H9 (cell line): ENCODE measurements at regions not wholly inside any gene's neighbourhood (a gene's known extent, or its start where the extent isn't known, plus 50 kb on each side); places are given as distances from the start of the nearest gene placed in this dataset.

Experiments
- DNase-seq: peaks from one replicate; pipeline ENCODE4 v3.0.0-alpha.2; 2017
- H2AFZ ChIP-seq: one replicate; pipeline ENCODE4 v1.6.1; 2013; ENCODE audit warnings: mild to moderate bottlenecking, low read length, control low read depth, moderate library complexity
- H2AK5ac ChIP-seq: 2 replicates; pipeline ENCODE4 v1.6.1; 2013; ENCODE audit warnings: low read length, control low read depth, mixed read lengths; ENCODE audit not compliant: insufficient read length
- H2BK120ac ChIP-seq: one replicate; pipeline ENCODE4 v1.6.1; 2013; ENCODE audit warnings: low read depth, mild to moderate bottlenecking, low read length, control low read depth, inconsistent platforms; ENCODE audit not compliant: poor library complexity, severe bottlenecking
- H2BK12ac ChIP-seq: 2 replicates; pipeline ENCODE4 v1.6.1; 2013; ENCODE audit warnings: low read length, control low read depth, mixed read lengths, low read depth; ENCODE audit not compliant: insufficient read length
- H2BK15ac ChIP-seq: 2 replicates; pipeline ENCODE4 v1.6.1; 2013; ENCODE audit warnings: low read depth, low read length, control low read depth
- H2BK20ac ChIP-seq: one replicate; pipeline ENCODE4 v1.6.1; 2013; ENCODE audit warnings: low read depth, mild to moderate bottlenecking, low read length, control low read depth, inconsistent platforms; ENCODE audit not compliant: poor library complexity, severe bottlenecking
- H2BK5ac ChIP-seq: 2 replicates; pipeline ENCODE4 v1.6.1; 2013; ENCODE audit warnings: low read length, control low read depth, mixed read lengths; ENCODE audit not compliant: insufficient read length
- H3K14ac ChIP-seq: 2 replicates; pipeline ENCODE4 v1.6.1; 2013; ENCODE audit warnings: low read length, control low read depth; ENCODE audit not compliant: insufficient read depth
- H3K18ac ChIP-seq: 2 replicates; pipeline ENCODE4 v1.6.1; 2013; ENCODE audit warnings: low read depth, mild to moderate bottlenecking, mixed read lengths, low read length, control low read depth; ENCODE audit not compliant: insufficient read length
- H3K23ac ChIP-seq: 2 replicates; pipeline ENCODE4 v1.6.1; 2013; ENCODE audit warnings: low read length, control low read depth, mixed read lengths, low read depth; ENCODE audit not compliant: insufficient read length
- H3K23me2 ChIP-seq: 2 replicates; pipeline ENCODE4 v1.6.1; 2013; ENCODE audit warnings: low read depth, mild to moderate bottlenecking, mixed read lengths, low read length, control low read depth; ENCODE audit not compliant: insufficient read length, poor library complexity, severe bottlenecking
- H3K27ac ChIP-seq: 2 replicates; pipeline ENCODE4 v1.5.1; 2013; ENCODE audit warnings: low read length, control low read depth, mixed read lengths, low read depth; ENCODE audit not compliant: insufficient read length
- H3K27me3 ChIP-seq: 2 replicates; pipeline ENCODE4 v1.6.1; 2013; ENCODE audit warnings: low read length, control low read depth, inconsistent platforms; ENCODE audit not compliant: insufficient read depth
- H3K4ac ChIP-seq: 2 replicates; pipeline ENCODE4 v1.6.1; 2013; ENCODE audit warnings: low read depth, mild to moderate bottlenecking, control low read depth, inconsistent platforms, low read length, moderate library complexity
- H3K4me1 ChIP-seq: 2 replicates; pipeline ENCODE4 v1.6.1; 2013; ENCODE audit warnings: low read length, control low read depth, inconsistent platforms; ENCODE audit not compliant: insufficient read depth
- H3K4me2 ChIP-seq: 2 replicates; pipeline ENCODE4 v1.6.1; 2013; ENCODE audit warnings: low read length, control low read depth, mixed read lengths; ENCODE audit not compliant: insufficient read length, insufficient read depth
- H3K56ac ChIP-seq: 2 replicates; pipeline ENCODE4 v1.6.1; 2013; ENCODE audit warnings: low read depth, mild to moderate bottlenecking, mixed read lengths, low read length, control low read depth; ENCODE audit not compliant: insufficient read length
- H3K79me1 ChIP-seq: 2 replicates; pipeline ENCODE4 v1.6.1; 2013; ENCODE audit warnings: low read depth, mild to moderate bottlenecking, moderate library complexity, low read length, control low read depth, inconsistent platforms; ENCODE audit not compliant: insufficient read depth, poor library complexity, severe bottlenecking
- H3K79me2 ChIP-seq: 2 replicates; pipeline ENCODE4 v1.6.1; 2013; ENCODE audit warnings: low read length, control low read depth, inconsistent platforms; ENCODE audit not compliant: insufficient read depth
- H3K9ac ChIP-seq: 2 replicates; pipeline ENCODE4 v1.6.1; 2013; ENCODE audit warnings: low read length, control low read depth, mixed read lengths; ENCODE audit not compliant: insufficient read length; ENCODE audit errors: extremely low read depth
- H3K9me3 ChIP-seq: one replicate; pipeline ENCODE4 v1.6.1; 2013; ENCODE audit warnings: low read depth, low read length, inconsistent platforms; ENCODE audit not compliant: control insufficient read depth
- H3T11ph ChIP-seq: one replicate; pipeline ENCODE4 v1.6.1; 2013; ENCODE audit warnings: mild to moderate bottlenecking, low read length, control low read depth, inconsistent platforms
- H4K20me1 ChIP-seq: one replicate; pipeline ENCODE4 v1.6.1; 2013; ENCODE audit not compliant: control insufficient read depth, insufficient read length, insufficient read depth
- H4K5ac ChIP-seq: 2 replicates; pipeline ENCODE4 v1.6.1; 2013; ENCODE audit warnings: low read depth, mild to moderate bottlenecking, mixed read lengths, low read length, control low read depth; ENCODE audit not compliant: insufficient read length
- H4K8ac ChIP-seq: replicated peaks from 2 replicates; pipeline ENCODE4 v1.6.1; 2013; ENCODE audit warnings: low read length, control low read depth, mixed read lengths, low read depth; ENCODE audit not compliant: insufficient read length
- H4K91ac ChIP-seq: 2 replicates; pipeline ENCODE4 v1.6.1; 2013; ENCODE audit warnings: low read depth, mild to moderate bottlenecking, moderate library complexity, mixed read lengths, low read length, control low read depth; ENCODE audit not compliant: insufficient read length
- H3K27ac Mint-ChIP-seq, 3 experiments: 2 replicates in 2 of 3; 3 replicates in 1 of 3; pipeline ENCODE4 v1.8.0; 2020 to 2021; ENCODE audit warnings: mixed read lengths in 3 of 3, mild to moderate bottlenecking in 1 of 3, moderate library complexity in 1 of 3
- H3K27me3 Mint-ChIP-seq: 2 replicates; pipeline ENCODE4 v1.8.0; 2021; ENCODE audit warnings: low read depth, mild to moderate bottlenecking, moderate library complexity, mixed read lengths
- H3K36me3 Mint-ChIP-seq, 3 experiments: 2 replicates in 2 of 3; 3 replicates in 1 of 3; pipeline ENCODE4 v1.8.0; 2020 to 2021; ENCODE audit warnings: low read depth in 3 of 3, mixed read lengths in 3 of 3; ENCODE audit not compliant: insufficient read depth in 1 of 3
- H3K4me1 Mint-ChIP-seq, 2 experiments: 2 replicates each; pipeline ENCODE4 v1.8.0; 2020; ENCODE audit warnings: mixed read lengths in 2 of 2
- H3K4me3 Mint-ChIP-seq, 2 experiments: 2 replicates in 1 of 2; 3 replicates in 1 of 2; pipeline ENCODE4 v1.8.0; 2020 to 2021; ENCODE audit warnings: mild to moderate bottlenecking in 2 of 2, mixed read lengths in 2 of 2, moderate library complexity in 1 of 2
- H3K9me3 Mint-ChIP-seq, 2 experiments: 2 replicates in 1 of 2; 3 replicates in 1 of 2; pipeline ENCODE4 v1.8.0; 2020; ENCODE audit warnings: mild to moderate bottlenecking in 2 of 2, mixed read lengths in 2 of 2, moderate library complexity in 1 of 2
- CTCF ChIP-seq: fragments of 200-600 bp; sonication (generic); conservative IDR thresholded peaks from 3 replicates; pipeline ENCODE4 v1.8.0; 2021; ENCODE audit warnings: antibody characterized with exemption, mild to moderate bottlenecking
- WGBS: extraction: QIAGEN DNeasy Blood & Tissue Kit; methylation state at CpG from one replicate; pipeline ENCODE4 v1.1.7; 2013; ENCODE audit warnings: missing lambda C conversion rate, low lambda C conversion rate, mixed read lengths; ENCODE audit not compliant: insufficient read length; ENCODE audit errors: extremely low coverage; 5-methylcytosine and 5-hydroxymethylcytosine counted together

DNA sequence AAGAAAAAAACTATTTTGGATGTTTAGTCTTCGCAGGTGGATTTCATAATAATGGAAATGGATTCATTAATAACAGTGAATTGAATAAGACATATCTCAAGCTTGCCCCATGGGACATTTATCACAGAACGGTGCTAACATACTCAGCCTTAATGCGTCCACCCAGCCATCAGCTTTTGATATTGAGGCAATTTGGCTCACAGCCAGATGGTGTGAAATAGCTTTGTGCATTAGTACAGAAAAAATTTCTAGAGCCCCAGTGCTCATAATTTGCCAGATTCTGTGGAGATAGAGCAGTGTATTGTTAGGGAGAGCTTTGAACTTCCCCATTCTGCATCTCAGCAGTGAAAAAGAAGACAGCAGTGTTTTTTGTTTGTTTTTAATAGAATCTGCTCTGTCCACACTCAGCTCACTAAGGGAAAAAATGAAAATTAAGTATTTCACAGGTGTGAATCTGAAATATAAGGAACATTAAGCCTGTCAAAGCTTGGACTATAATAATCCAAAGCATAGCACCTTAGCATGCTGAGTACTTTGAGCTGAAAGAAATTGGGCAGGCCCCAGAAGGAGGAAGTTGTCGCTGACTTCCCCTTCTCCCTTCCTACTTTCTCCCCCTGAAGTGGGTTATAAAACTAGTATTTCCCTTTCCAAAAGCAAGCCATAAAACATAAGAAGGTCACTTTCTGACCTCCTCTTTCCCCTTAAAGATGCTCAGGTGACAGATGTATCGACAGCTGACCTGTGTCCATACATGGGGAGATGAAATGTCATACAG, 295.8 kb downstream of the MAGEB5 start:
- Histone ChIP-seq H4K20me1 (no peaks in the 10 kb centered on the region), H4K5ac (no peak overlapping the region), H3K27ac (no peak overlapping the region), H3K18ac (no peak overlapping the region), H2BK12ac (no peak overlapping the region), H3K79me1 (no peaks in the 10 kb centered on the region), H3K56ac (no peak overlapping the region), H3T11ph (no peak overlapping the region), H2BK5ac (no peak overlapping the region), H3K4me2 (no peak overlapping the region), H3K27me3 (no peaks in the 10 kb centered on the region), H3K4ac (no peak overlapping the region), H2BK120ac (no peak overlapping the region), H2BK20ac (no peak overlapping the region), H4K91ac (no peak overlapping the region), H3K9ac (no peak overlapping the region), H4K8ac (no peak overlapping the region), H3K9me3 (no peaks in the 10 kb centered on the region), H3K14ac (no peak overlapping the region), H3K23ac (no peak overlapping the region), H3K79me2 (no peaks in the 10 kb centered on the region), H3K4me1 (no peaks in the 10 kb centered on the region; the same call in 1 of the 2 replicates), H3K23me2 (no peaks in the 10 kb centered on the region), H2BK15ac (no peak overlapping the region), H2AFZ (no peak overlapping the region), H2AK5ac (no peak overlapping the region)
- DNase-seq: no peak
- H3K4me1 Mint-ChIP-seq: peaks cover 7 to 15% of the 10 kb centered on the region in 2 experiments
- no peak overlapping the region for H3K27ac Mint-ChIP-seq
- no CpG with 5 or more reads among the region's 5 CpGs for WGBS
- no peak for TF ChIP-seq CTCF
- no peak overlapping the region for H3K4me3 Mint-ChIP-seq
- peaks cover 36 to 53% of the 10 kb centered on the region in 2 experiments for H3K9me3 Mint-ChIP-seq
- peaks cover 0 to 7% (median 0%) of the 10 kb centered on the region in 3 experiments; a peak in 3 of 7 replicates for H3K36me3 Mint-ChIP-seq
- H3K27me3 Mint-ChIP-seq: no peaks in the 10 kb centered on the region
